SK-N-SH (cell line): ENCODE measurements at regions not wholly inside any gene's neighbourhood (a gene's known extent, or its start where the extent isn't known, plus 50 kb on each side); places are given as distances from the start of the nearest gene placed in this dataset.

ENCODE experiments used
- CTCF ChIA-PET: fragments of 300-600, 350-600 bp; formaldehyde crosslinking; extraction: SDS; loops from one replicate; lab custom pipeline; 2021; lab: Yijun Ruan, JAX
- POLR2A ChIA-PET: fragments of 350-600 bp; sonication (Branson Sonifier 250); formaldehyde crosslinking; extraction: SDS; loops from one replicate; lab custom pipeline; 2020; ENCODE audit warnings: antibody characterized with exemption, inconsistent platforms; lab: Yijun Ruan, JAX
- DNase-seq: peaks from one replicate; pipeline ENCODE4 v3.0.0; 2012
- H2AFZ ChIP-seq: fragments of 200-600 bp; sonication (generic); 2 replicates; pipeline ENCODE4 v1.8.1; 2016; ENCODE audit warnings: antibody characterized with exemption, mild to moderate bottlenecking, low read depth
- H3F3A ChIP-seq: fragments of 200-600 bp; sonication (generic); replicated peaks from 2 replicates; pipeline ENCODE3; 2016; ENCODE audit warnings: antibody characterized with exemption, mild to moderate bottlenecking; ENCODE audit not compliant: insufficient read depth
- H3K27ac ChIP-seq, 2 experiments: fragments of 200-500 bp in 1 of 2; fragments of 200-600 bp in 1 of 2; sonication (Bioruptor generic) in 1 of 2; sonication (generic), shearing (Covaris generic) in 1 of 2; 2 replicates each; pipeline versions ENCODE4 v1.5.1 to v1.6.1; 2014 to 2016; ENCODE audit warnings: low read depth in 2 of 2, inconsistent platforms in 1 of 2, low read length in 1 of 2, mild to moderate bottlenecking in 1 of 2, mixed read lengths in 1 of 2
- H3K27me3 ChIP-seq: fragments of 200-600 bp; sonication (generic), shearing (Covaris generic); 2 replicates; pipeline ENCODE4 v1.6.1; 2016; ENCODE audit warnings: mixed run types; ENCODE audit not compliant: insufficient read depth
- H3K36me3 ChIP-seq, 2 experiments: fragments of 200-500 bp in 1 of 2; fragments of 200-600 bp in 1 of 2; sonication (Bioruptor generic) in 1 of 2; sonication (generic) in 1 of 2; replicated peaks in 1 of 2; 2 replicates each; pipeline versions ENCODE3 to v1.5.1; 2014 to 2016; ENCODE audit warnings: low read length in 1 of 2, mild to moderate bottlenecking in 1 of 2; ENCODE audit not compliant: insufficient read depth in 2 of 2, control insufficient read depth in 1 of 2
- H3K4me1 ChIP-seq, 2 experiments: fragments of 200-500 bp in 1 of 2; fragments of 200-600 bp in 1 of 2; sonication (Bioruptor generic) in 1 of 2; sonication (generic), shearing (Covaris generic) in 1 of 2; 2 replicates each; pipeline versions ENCODE4 v1.5.1 to v1.6.1; 2014 to 2016; ENCODE audit warnings: low read depth in 1 of 2, low read length in 1 of 2, mixed run types in 1 of 2; ENCODE audit not compliant: insufficient read depth in 2 of 2, control insufficient read depth in 1 of 2
- H3K4me2 ChIP-seq: fragments of 200-600 bp; sonication (generic), shearing (Covaris generic); 2 replicates; pipeline ENCODE4 v1.6.1; 2017; ENCODE audit warnings: mixed run types
- H3K4me3 ChIP-seq, 2 experiments: fragments of 200-500 bp in 1 of 2; fragments of 200-600 bp in 1 of 2; sonication (Bioruptor generic) in 1 of 2; sonication (generic), shearing (Covaris generic) in 1 of 2; 2 replicates each; pipeline versions ENCODE4 v1.5.1 to v1.8.1; 2014 to 2016; ENCODE audit warnings: low read depth in 2 of 2, inconsistent platforms in 1 of 2, low read length in 1 of 2, mild to moderate bottlenecking in 1 of 2, mixed read lengths in 1 of 2, moderate library complexity in 1 of 2
- H3K79me2 ChIP-seq: fragments of 200-600 bp; sonication (generic); 2 replicates; pipeline ENCODE4 v1.8.1; 2017; ENCODE audit warnings: mild to moderate bottlenecking; ENCODE audit not compliant: insufficient read depth
- H3K9ac ChIP-seq: fragments of 200-600 bp; sonication (generic); 2 replicates; pipeline ENCODE4 v1.6.1; 2017; ENCODE audit warnings: mixed run types
- H3K9me2 ChIP-seq: fragments of 200-600 bp; sonication (generic); 2 replicates; pipeline ENCODE4 v1.6.1; 2017; ENCODE audit warnings: mixed run types
- H3K9me3 ChIP-seq: fragments of 200-600 bp; sonication (generic); 2 replicates; pipeline ENCODE4 v1.6.1; 2017; ENCODE audit warnings: mixed run types, mild to moderate bottlenecking, moderate library complexity
- H4K20me1 ChIP-seq: fragments of 200-600 bp; sonication (generic); 2 replicates; pipeline ENCODE4 v1.6.1; 2017; ENCODE audit warnings: mild to moderate bottlenecking, mixed run types; ENCODE audit not compliant: insufficient read depth
- EZH2phosphoT487 ChIP-seq: fragments of 200-600 bp; sonication (generic); IDR thresholded peaks from 2 replicates; pipeline ENCODE4 v1.6.1; 2017; ENCODE audit warnings: low read depth, mixed run types, mild to moderate bottlenecking, antibody characterized with exemption, moderate library complexity, borderline replicate concordance
- FOXM1 ChIP-seq: IDR thresholded peaks from 2 replicates; pipeline ENCODE4 v1.4.0; 2012; ENCODE audit warnings: low read depth, mild to moderate bottlenecking
- RCOR1 ChIP-seq: fragments of 150-350 bp; IDR thresholded peaks from 2 replicates; pipeline ENCODE4 v1.6.1; 2017; ENCODE audit warnings: antibody characterized with exemption, low read length
- RFX5 ChIP-seq: IDR thresholded peaks from 2 replicates; pipeline ENCODE4 v1.6.1; 2012; ENCODE audit warnings: mild to moderate bottlenecking, improper control_type of control experiment, low read length
- WGBS: methylation state at CpG from one replicate; pipeline ENCODE4 v1.1.6; 2017; ENCODE audit warnings: low lambda C conversion rate; 5-methylcytosine and 5-hydroxymethylcytosine counted together
- TF ChIP-seq, protein P1 (sequence below): IDR thresholded peaks from 2 replicates; pipeline ENCODE4 v1.4.0; 2012; ENCODE audit warnings: low read depth, borderline replicate concordance
- TF ChIP-seq, protein P2 (sequence below): fragments of 150-350 bp; IDR thresholded peaks from 2 replicates; pipeline ENCODE4 v1.6.1; 2017; ENCODE audit warnings: antibody characterized with exemption, low read length, low read depth, borderline replicate concordance
- TF ChIP-seq, protein P3 (sequence below): IDR thresholded peaks from 2 replicates; pipeline ENCODE4 v1.6.1; 2012; ENCODE audit warnings: mild to moderate bottlenecking, low read depth, low read length, moderate library complexity

GRCh38 chr5:39486790-39487189 is 62.0 kb upstream of the DAB2 start:
- Histone ChIP-seq H3K9me2 (no peaks in the 10 kb centered on the region), H2AFZ (no peak overlapping the region), H3F3A (no peaks in the 10 kb centered on the region), H3K9me3 (peaks cover 7% of the 10 kb centered on the region), H3K4me3 (no peak overlapping the region), H3K36me3 (peaks cover 0 to 8% of the 10 kb centered on the region in 2 experiments), H3K4me2 (no peak overlapping the region), H3K79me2 (no peaks in the 10 kb centered on the region), H3K9ac (no peak overlapping the region), H3K27me3 (no peaks in the 10 kb centered on the region), H4K20me1 (no peaks in the 10 kb centered on the region), H3K27ac (no peak overlapping the region), H3K4me1 (peaks cover 0 to 8% of the 10 kb centered on the region in 2 experiments; a peak in 1 of 4 replicates)
- TF ChIP-seq, protein P1, sequence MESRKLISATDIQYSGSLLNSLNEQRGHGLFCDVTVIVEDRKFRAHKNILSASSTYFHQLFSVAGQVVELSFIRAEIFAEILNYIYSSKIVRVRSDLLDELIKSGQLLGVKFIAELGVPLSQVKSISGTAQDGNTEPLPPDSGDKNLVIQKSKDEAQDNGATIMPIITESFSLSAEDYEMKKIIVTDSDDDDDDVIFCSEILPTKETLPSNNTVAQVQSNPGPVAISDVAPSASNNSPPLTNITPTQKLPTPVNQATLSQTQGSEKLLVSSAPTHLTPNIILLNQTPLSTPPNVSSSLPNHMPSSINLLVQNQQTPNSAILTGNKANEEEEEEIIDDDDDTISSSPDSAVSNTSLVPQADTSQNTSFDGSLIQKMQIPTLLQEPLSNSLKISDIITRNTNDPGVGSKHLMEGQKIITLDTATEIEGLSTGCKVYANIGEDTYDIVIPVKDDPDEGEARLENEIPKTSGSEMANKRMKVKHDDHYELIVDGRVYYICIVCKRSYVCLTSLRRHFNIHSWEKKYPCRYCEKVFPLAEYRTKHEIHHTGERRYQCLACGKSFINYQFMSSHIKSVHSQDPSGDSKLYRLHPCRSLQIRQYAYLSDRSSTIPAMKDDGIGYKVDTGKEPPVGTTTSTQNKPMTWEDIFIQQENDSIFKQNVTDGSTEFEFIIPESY: no peak
- TF ChIP-seq FOXM1 (no peak), RCOR1 (no peak), RFX5 (no peak)
- TF ChIP-seq, protein P2, sequence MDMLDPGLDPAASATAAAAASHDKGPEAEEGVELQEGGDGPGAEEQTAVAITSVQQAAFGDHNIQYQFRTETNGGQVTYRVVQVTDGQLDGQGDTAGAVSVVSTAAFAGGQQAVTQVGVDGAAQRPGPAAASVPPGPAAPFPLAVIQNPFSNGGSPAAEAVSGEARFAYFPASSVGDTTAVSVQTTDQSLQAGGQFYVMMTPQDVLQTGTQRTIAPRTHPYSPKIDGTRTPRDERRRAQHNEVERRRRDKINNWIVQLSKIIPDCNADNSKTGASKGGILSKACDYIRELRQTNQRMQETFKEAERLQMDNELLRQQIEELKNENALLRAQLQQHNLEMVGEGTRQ: no peak
- POLR2A ChIA-PET: no interaction called here
- WGBS: 10% methylated on average over 2 of the region's 2 CpGs
- no peak for DNase-seq
- CTCF ChIA-PET: interaction anchor here (1.5 kb wide), 1 partner anchor 269 kb away, joined by 4 read pairs; no protein-coding TSS in a partner anchor

GRCh38 chr5:39486361-39486760 is 61.6 kb upstream of the DAB2 start:
- no peaks in the 10 kb centered on the region for H3K9me2 ChIP-seq
- 0% methylated on average over 1 of the region's 1 CpG for WGBS
- no peaks in the 10 kb centered on the region for H3K27me3 ChIP-seq
- no peak for DNase-seq
- no peak overlapping the region for H3K9ac ChIP-seq
- TF ChIP-seq, protein P3, sequence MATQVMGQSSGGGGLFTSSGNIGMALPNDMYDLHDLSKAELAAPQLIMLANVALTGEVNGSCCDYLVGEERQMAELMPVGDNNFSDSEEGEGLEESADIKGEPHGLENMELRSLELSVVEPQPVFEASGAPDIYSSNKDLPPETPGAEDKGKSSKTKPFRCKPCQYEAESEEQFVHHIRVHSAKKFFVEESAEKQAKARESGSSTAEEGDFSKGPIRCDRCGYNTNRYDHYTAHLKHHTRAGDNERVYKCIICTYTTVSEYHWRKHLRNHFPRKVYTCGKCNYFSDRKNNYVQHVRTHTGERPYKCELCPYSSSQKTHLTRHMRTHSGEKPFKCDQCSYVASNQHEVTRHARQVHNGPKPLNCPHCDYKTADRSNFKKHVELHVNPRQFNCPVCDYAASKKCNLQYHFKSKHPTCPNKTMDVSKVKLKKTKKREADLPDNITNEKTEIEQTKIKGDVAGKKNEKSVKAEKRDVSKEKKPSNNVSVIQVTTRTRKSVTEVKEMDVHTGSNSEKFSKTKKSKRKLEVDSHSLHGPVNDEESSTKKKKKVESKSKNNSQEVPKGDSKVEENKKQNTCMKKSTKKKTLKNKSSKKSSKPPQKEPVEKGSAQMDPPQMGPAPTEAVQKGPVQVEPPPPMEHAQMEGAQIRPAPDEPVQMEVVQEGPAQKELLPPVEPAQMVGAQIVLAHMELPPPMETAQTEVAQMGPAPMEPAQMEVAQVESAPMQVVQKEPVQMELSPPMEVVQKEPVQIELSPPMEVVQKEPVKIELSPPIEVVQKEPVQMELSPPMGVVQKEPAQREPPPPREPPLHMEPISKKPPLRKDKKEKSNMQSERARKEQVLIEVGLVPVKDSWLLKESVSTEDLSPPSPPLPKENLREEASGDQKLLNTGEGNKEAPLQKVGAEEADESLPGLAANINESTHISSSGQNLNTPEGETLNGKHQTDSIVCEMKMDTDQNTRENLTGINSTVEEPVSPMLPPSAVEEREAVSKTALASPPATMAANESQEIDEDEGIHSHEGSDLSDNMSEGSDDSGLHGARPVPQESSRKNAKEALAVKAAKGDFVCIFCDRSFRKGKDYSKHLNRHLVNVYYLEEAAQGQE: no peak
- no peak for TF ChIP-seq EZH2phosphoT487
- TF ChIP-seq, all 33 proteins: peak for 0
- Histone ChIP-seq H3K27ac (no peak overlapping the region), H3K4me2 (no peak overlapping the region), H2AFZ (no peak overlapping the region), H3K9me3 (peaks cover 7% of the 10 kb centered on the region), H3K4me3 (no peak overlapping the region), H3F3A (no peaks in the 10 kb centered on the region), H4K20me1 (no peaks in the 10 kb centered on the region), H3K4me1 (peaks cover 0 to 8% of the 10 kb centered on the region in 2 experiments; a peak in 1 of 4 replicates), H3K36me3 (peaks cover 0 to 8% of the 10 kb centered on the region in 2 experiments), H3K79me2 (no peaks in the 10 kb centered on the region)
- CTCF ChIA-PET: interaction anchor here (1.5 kb wide), 1 partner anchor 269 kb away, joined by 4 read pairs; no protein-coding TSS in a partner anchor
- POLR2A ChIA-PET: no interaction called here
